Kidney glomerular epithelial cell (primary cell): ENCODE measurements at regions not wholly inside any gene's neighbourhood (a gene's known extent, or its start where the extent isn't known, plus 50 kb on each side); places are given as distances from the start of the nearest gene placed in this dataset.
A peak's percentile ranks its signal among the peaks of the same experiment; 100 is the strongest.

Source experiments
- DNase-seq: peaks from one replicate; lab custom pipeline; 2025; lab: John Stamatoyannopoulos, UW

GRCh38 chr3:98994128-98994762 lies 92.8 kb upstream of the DCBLD2 start:
- no peak for DNase-seq

- DNase-seq: no peak
Observed at GRCh38 chr3:98991393-98991792, 89.9 kb upstream of the DCBLD2 start.

GRCh38 chr3:98990657-98991056 lies 89.2 kb upstream of the DCBLD2 start:
- no peak for DNase-seq

- no peak for DNase-seq
Observed at GRCh38 chr3:98986073-98986472, 84.6 kb upstream of the DCBLD2 start.

GRCh38 chr3:98985431-98985830 lies 83.9 kb upstream of the DCBLD2 start:
- DNase-seq: no peak

GRCh38 chr3:98984024-98984423 lies 82.5 kb upstream of the DCBLD2 start:
- DNase-seq: no peak

- DNase-seq: no peak
Observed at GRCh38 chr3:98982351-98982750, 80.9 kb upstream of the DCBLD2 start.

- peak; percentile 98 for DNase-seq
Observed at GRCh38 chr3:98980915-98981596, 79.6 kb upstream of the DCBLD2 start.

GRCh38 chr3:98979296-98979695 lies 77.8 kb upstream of the DCBLD2 start:
- no peak for DNase-seq

GRCh38 chr3:98978068-98978811 lies 76.7 kb upstream of the DCBLD2 start:
- no peak for DNase-seq

GRCh38 chr3:98977520-98977919 lies 76.0 kb upstream of the DCBLD2 start:
- peak; percentile 97 for DNase-seq

GRCh38 chr3:98974442-98974841 lies 72.9 kb upstream of the DCBLD2 start:
- DNase-seq: no peak

- DNase-seq: no peak
Observed at GRCh38 chr3:98972720-98973119, 71.2 kb upstream of the DCBLD2 start.

- DNase-seq: peak; percentile 93
Observed at GRCh38 chr3:98972155-98972554, 70.7 kb upstream of the DCBLD2 start.

GRCh38 chr3:98971169-98971681 lies 69.7 kb upstream of the DCBLD2 start:
- peak; percentile 95 for DNase-seq

GRCh38 chr3:98969295-98969694 lies 67.8 kb upstream of the DCBLD2 start:
- no peak for DNase-seq

- DNase-seq: no peak
Observed at GRCh38 chr3:98968824-98969223, 67.3 kb upstream of the DCBLD2 start.

- DNase-seq: no peak
Observed at GRCh38 chr3:98968347-98968746, 66.9 kb upstream of the DCBLD2 start.

GRCh38 chr3:98967758-98968157 lies 66.3 kb upstream of the DCBLD2 start:
- DNase-seq: no peak

- DNase-seq: no peak
Observed at GRCh38 chr3:98966862-98967546, 65.5 kb upstream of the DCBLD2 start.

- no peak for DNase-seq
Observed at GRCh38 chr3:98966434-98966833, 64.9 kb upstream of the DCBLD2 start.

- no peak for DNase-seq
Observed at GRCh38 chr3:98964784-98965183, 63.3 kb upstream of the DCBLD2 start.
